Muscle of leg (tissue), 3 donors: ENCODE measurements at regions not wholly inside any gene's neighbourhood (a gene's known extent, or its start where the extent isn't known, plus 50 kb on each side); places are given as distances from the start of the nearest gene placed in this dataset.

Source experiments
- DNase-seq: peaks from one replicate; pipeline ENCODE4 v3.0.0; 2013
- H3K27ac ChIP-seq: one replicate; pipeline ENCODE4 v1.5.1; 2013; ENCODE audit warnings: mild to moderate bottlenecking, low read length, control low read depth
- H3K27me3 ChIP-seq: one replicate; pipeline ENCODE4 v1.6.1; 2013; ENCODE audit warnings: low read length; ENCODE audit not compliant: control insufficient read depth, insufficient read depth
- H3K36me3 ChIP-seq: one replicate; pipeline ENCODE4 v1.6.1; 2013; ENCODE audit warnings: low read length; ENCODE audit not compliant: control insufficient read depth, insufficient read depth
- H3K4me1 ChIP-seq: one replicate; pipeline ENCODE4 v1.6.1; 2013; ENCODE audit warnings: low read length; ENCODE audit not compliant: control insufficient read depth, insufficient read depth
- H3K4me3 ChIP-seq: one replicate; pipeline ENCODE4 v1.5.1; 2013; ENCODE audit warnings: low read length, control low read depth
- H3K9me3 ChIP-seq: replicated peaks from 2 replicates; pipeline ENCODE4 v1.6.1; 2013; ENCODE audit warnings: low read depth, low read length; ENCODE audit not compliant: control insufficient read depth
- WGBS: methylation state at CpG from one replicate; pipeline ENCODE4 v1.1.5; 2013; ENCODE audit warnings: missing lambda C conversion rate; ENCODE audit not compliant: insufficient coverage; 5-methylcytosine and 5-hydroxymethylcytosine counted together

- WGBS, result no CpG with 5 or more reads among the region's 4 CpGs
- H3K36me3 ChIP-seq, result no peaks in the 10 kb centered on the region
- no peak for DNase-seq
Measured at GRCh38 chr9:27925815-27926214, 352.5 kb upstream of the C9orf72 start.

GRCh38 chr9:27929841-27930240, 356.6 kb upstream of the C9orf72 start:
- H3K4me3 ChIP-seq, result no peak overlapping the region
- H3K27ac ChIP-seq, result no peak overlapping the region
- no peaks in the 10 kb centered on the region for H3K9me3 ChIP-seq
- 0% methylated on average over 1 of the region's 2 CpGs for WGBS
- no peaks in the 10 kb centered on the region for H3K36me3 ChIP-seq
- no peaks in the 10 kb centered on the region for H3K27me3 ChIP-seq
- no peak for DNase-seq
- H3K4me1 ChIP-seq, result no peaks in the 10 kb centered on the region

More at GRCh38 chr9:27925815-27926214, 352.5 kb upstream of the C9orf72 start:
- H3K27me3 ChIP-seq, result no peaks in the 10 kb centered on the region
- H3K4me3 ChIP-seq, result no peak overlapping the region
- no peaks in the 10 kb centered on the region for H3K9me3 ChIP-seq
- H3K4me1 ChIP-seq, result no peaks in the 10 kb centered on the region
- no peak overlapping the region for H3K27ac ChIP-seq

GRCh38 chr9:27933210-27934025, 360.1 kb upstream of the C9orf72 start:
- no peak overlapping the region for H3K4me3 ChIP-seq
- no peaks in the 10 kb centered on the region for H3K36me3 ChIP-seq
- WGBS, result 50% methylated on average over 2 of the region's 6 CpGs
- no peaks in the 10 kb centered on the region for H3K27me3 ChIP-seq
- no peaks in the 10 kb centered on the region for H3K9me3 ChIP-seq
- H3K27ac ChIP-seq, result no peak overlapping the region
- H3K4me1 ChIP-seq, result no peaks in the 10 kb centered on the region
- no peak for DNase-seq

GRCh38 chr9:27934471-27934870, 361.2 kb upstream of the C9orf72 start:
- no peak for DNase-seq
- Histone ChIP-seq H3K27me3 (no peaks in the 10 kb centered on the region), H3K4me3 (no peak overlapping the region), H3K9me3 (no peaks in the 10 kb centered on the region), H3K27ac (no peak overlapping the region), H3K4me1 (no peaks in the 10 kb centered on the region), H3K36me3 (no peaks in the 10 kb centered on the region)
- 61% methylated on average over 5 of the region's 5 CpGs for WGBS

GRCh38 chr9:27939186-27939585, 365.9 kb upstream of the C9orf72 start:
- no peak for DNase-seq
- no peak overlapping the region for H3K27ac ChIP-seq
- no peaks in the 10 kb centered on the region for H3K4me1 ChIP-seq
- no peak overlapping the region for H3K4me3 ChIP-seq
- H3K27me3 ChIP-seq, result no peaks in the 10 kb centered on the region
- 40% methylated on average over 1 of the region's 2 CpGs for WGBS
- no peaks in the 10 kb centered on the region for H3K9me3 ChIP-seq
- H3K36me3 ChIP-seq, result no peaks in the 10 kb centered on the region

GRCh38 chr9:27940535-27940934, 367.3 kb upstream of the C9orf72 start:
- H3K27ac ChIP-seq, result no peak overlapping the region
- no peaks in the 10 kb centered on the region for H3K4me1 ChIP-seq
- H3K4me3 ChIP-seq, result no peak overlapping the region
- WGBS, result no CpG with 5 or more reads among the region's 3 CpGs
- no peaks in the 10 kb centered on the region for H3K9me3 ChIP-seq
- no peak for DNase-seq
- H3K27me3 ChIP-seq, result no peaks in the 10 kb centered on the region
- no peaks in the 10 kb centered on the region for H3K36me3 ChIP-seq

GRCh38 chr9:27943501-27943900, 370.2 kb upstream of the C9orf72 start:
- H3K27me3 ChIP-seq, result no peaks in the 10 kb centered on the region
- no peak for DNase-seq
- H3K4me1 ChIP-seq, result no peaks in the 10 kb centered on the region
- H3K27ac ChIP-seq, result no peak overlapping the region
- no peak overlapping the region for H3K4me3 ChIP-seq
- WGBS, result no CpG with 5 or more reads among the region's 1 CpG
- H3K9me3 ChIP-seq, result no peaks in the 10 kb centered on the region
- H3K36me3 ChIP-seq, result no peaks in the 10 kb centered on the region

- no CpG with 5 or more reads among the region's 1 CpG for WGBS
- no peak for DNase-seq
Measured at GRCh38 chr9:27945386-27945785, 372.1 kb upstream of the C9orf72 start.

GRCh38 chr9:27950382-27950781, 377.1 kb upstream of the C9orf72 start:
- Histone ChIP-seq H3K4me3 (no peak overlapping the region), H3K27me3 (no peaks in the 10 kb centered on the region), H3K27ac (no peak overlapping the region), H3K4me1 (no peaks in the 10 kb centered on the region), H3K9me3 (no peaks in the 10 kb centered on the region), H3K36me3 (no peaks in the 10 kb centered on the region)
- no peak for DNase-seq
- 87% methylated on average over 8 of the region's 8 CpGs for WGBS

More at GRCh38 chr9:27945386-27945785, 372.1 kb upstream of the C9orf72 start:
- Histone ChIP-seq H3K4me1 (no peaks in the 10 kb centered on the region), H3K36me3 (no peaks in the 10 kb centered on the region), H3K27me3 (no peaks in the 10 kb centered on the region), H3K9me3 (no peaks in the 10 kb centered on the region), H3K4me3 (no peak overlapping the region), H3K27ac (no peak overlapping the region)

- Histone ChIP-seq H3K27me3 (no peaks in the 10 kb centered on the region), H3K9me3 (no peaks in the 10 kb centered on the region), H3K4me1 (no peaks in the 10 kb centered on the region), H3K27ac (no peak overlapping the region), H3K4me3 (no peak overlapping the region), H3K36me3 (no peaks in the 10 kb centered on the region)
- WGBS, result no CpG with 5 or more reads among the region's 1 CpG
- no peak for DNase-seq
Measured at GRCh38 chr9:27954858-27955257, 381.6 kb upstream of the C9orf72 start.

GRCh38 chr9:27963836-27964235, 390.6 kb upstream of the C9orf72 start:
- Histone ChIP-seq H3K4me3 (no peak overlapping the region), H3K9me3 (no peaks in the 10 kb centered on the region), H3K36me3 (no peaks in the 10 kb centered on the region), H3K4me1 (no peaks in the 10 kb centered on the region), H3K27ac (no peak overlapping the region), H3K27me3 (no peaks in the 10 kb centered on the region)
- DNase-seq, result peak; percentile 82
